ENCODE measurements at regions not wholly inside any gene's neighbourhood (a gene's known extent, or its start where the extent isn't known, plus 50 kb on each side); places are given as distances from the start of the nearest gene placed in this dataset.

GRCh38 chr12:77571127-77571526, 259.6 kb upstream of the NAV3 start:
- no peak for DNase-seq
- Histone ChIP-seq H3K27ac (no peak overlapping the region), H3K27me3 (no peaks in the 10 kb centered on the region), H3K36me3 (replicated peaks in 1 of 2) (no peaks in the 10 kb centered on the region), H3K4me3 (no peak overlapping the region), H3K9me3 (replicated peaks in 1 of 3) (no peaks in the 10 kb centered on the region), H3K4me1 (replicated peaks in 1 of 2) (no peaks in the 10 kb centered on the region)
- intact Hi-C loops (cut with DNase I) = no loop called here
- TF ChIP-seq CTCF (IDR thresholded peaks at IDR 0.05) (no peak), POLR2A (IDR thresholded peaks at IDR 0.05) (no peak)
- WGBS, 4 donors = 79 to 80% (median 79%) methylated on average over 4 of the region's 4 CpGs

- Histone ChIP-seq H3K27ac (no peak overlapping the region), H3K4me3 (no peak overlapping the region), H3K27me3 (no peaks in the 10 kb centered on the region), H3K36me3 (replicated peaks in 1 of 2) (no peaks in the 10 kb centered on the region), H3K9me3 (replicated peaks in 1 of 3) (no peaks in the 10 kb centered on the region), H3K4me1 (replicated peaks in 1 of 2) (no peaks in the 10 kb centered on the region)
- 48 to 75% (median 58%) methylated on average over 3 of the region's 3 CpGs for WGBS, 4 donors
- intact Hi-C loops (cut with DNase I) = no loop called here
- no peak for DNase-seq
- TF ChIP-seq CTCF (IDR thresholded peaks at IDR 0.05) = no peak
- no peak for TF ChIP-seq POLR2A (IDR thresholded peaks at IDR 0.05)
These were observed 260.8 kb upstream of the NAV3 start for GRCh38 chr12:77569876-77570275.

GRCh38 chr12:77560714-77561113, 270.0 kb upstream of the NAV3 start:
- intact Hi-C loops (cut with DNase I) = no loop called here
- no peak for DNase-seq
- H3K4me3 ChIP-seq = no peak overlapping the region
- no peaks in the 10 kb centered on the region for H3K9me3 ChIP-seq (replicated peaks in 1 of 3)
- TF ChIP-seq CTCF (IDR thresholded peaks at IDR 0.05) (no peak), POLR2A (IDR thresholded peaks at IDR 0.05) (no peak)
- no peaks in the 10 kb centered on the region for H3K27me3 ChIP-seq
- no peak overlapping the region for H3K27ac ChIP-seq
- no peaks in the 10 kb centered on the region for H3K36me3 ChIP-seq (replicated peaks in 1 of 2)
- no peaks in the 10 kb centered on the region for H3K4me1 ChIP-seq (replicated peaks in 1 of 2)
- 75 to 87% (median 77%) methylated on average over 5 to 6 of the region's 6 CpGs for WGBS, 4 donors

GRCh38 chr12:77559400-77560074, 271.2 kb upstream of the NAV3 start:
- Histone ChIP-seq H3K27ac (no peak overlapping the region), H3K4me1 (replicated peaks in 1 of 2) (no peaks in the 10 kb centered on the region), H3K27me3 (no peaks in the 10 kb centered on the region), H3K36me3 (replicated peaks in 1 of 2) (no peaks in the 10 kb centered on the region), H3K4me3 (no peak overlapping the region), H3K9me3 (replicated peaks in 1 of 3) (no peaks in the 10 kb centered on the region)
- no peak for TF ChIP-seq CTCF (IDR thresholded peaks at IDR 0.05)
- no peak for DNase-seq
- 80 to 90% (median 86%) methylated on average over 9 to 12 of the region's 12 CpGs for WGBS, 4 donors
- intact Hi-C loops (cut with DNase I) = no loop called here

Data from adrenal gland (tissue), 9 donors.